Sigmoid colon (tissue), 6 donors: ENCODE measurements at regions not wholly inside any gene's neighbourhood (a gene's known extent, or its start where the extent isn't known, plus 50 kb on each side); places are given as distances from the start of the nearest gene placed in this dataset.

ENCODE experiments used
- DNase-seq: peaks from one replicate; pipeline ENCODE4 v3.0.0-alpha.2; 2019
- H3K27ac ChIP-seq, 4 donors: fragments of 200-600 bp; sonication (generic); one replicate each; pipeline ENCODE4 v1.5.1; 2016 to 2019; ENCODE audit warnings: mild to moderate bottlenecking in 1 of 4
- H3K27me3 ChIP-seq, 3 donors: fragments of 200-600 bp; sonication (generic); one replicate each; pipeline ENCODE4 v1.5.1; 2019; ENCODE audit warnings: mild to moderate bottlenecking in 1 of 3
- H3K36me3 ChIP-seq, 4 donors: fragments of 200-600 bp; sonication (generic); one replicate each; pipeline ENCODE4 v1.5.1; 2016 to 2019
- H3K4me1 ChIP-seq, 4 donors: fragments of 200-600 bp; sonication (generic); one replicate each; pipeline ENCODE4 v1.5.1; 2017 to 2019
- H3K4me3 ChIP-seq, 4 donors: fragments of 200-600 bp; sonication (generic); one replicate each; pipeline ENCODE4 v1.5.1; 2017 to 2019; ENCODE audit warnings: mild to moderate bottlenecking in 2 of 4, moderate library complexity in 1 of 4
- H3K9me3 ChIP-seq, 4 donors: fragments of 200-600 bp in 3 of 4; sonication (generic) in 3 of 4; one replicate each; pipeline versions ENCODE4 v1.5.1 to v1.6.1; 2013 to 2019
- EP300 ChIP-seq, 4 donors: sonication (generic); formaldehyde crosslinking; IDR thresholded peaks; one replicate each; pipeline ENCODE4 v1.6.1; 2017; ENCODE audit warnings: antibody characterized with exemption in 4 of 4
- POLR2A ChIP-seq, 2 donors: fragments of 450-650 bp; IDR thresholded peaks; one replicate each; pipeline ENCODE4 v1.6.1; 2016; ENCODE audit warnings: antibody characterized with exemption in 2 of 2, mild to moderate bottlenecking in 2 of 2, moderate library complexity in 2 of 2
- POLR2AphosphoS5 ChIP-seq, 4 donors: sonication (generic); formaldehyde crosslinking; IDR thresholded peaks; one replicate each; pipeline ENCODE4 v1.6.1; 2017; ENCODE audit warnings: antibody characterized with exemption in 4 of 4
- WGBS, 2 donors: extraction: QIAGEN DNeasy Blood & Tissue Kit; methylation state at CpG; one replicate each; pipeline ENCODE4 v1.1.7; 2013; 5-methylcytosine and 5-hydroxymethylcytosine counted together
- intact Hi-C: fragments of 100-400 bp; cut with DNase I; formaldehyde crosslinking; loops from one replicate; pipeline ENCODE4 v1.15.1; 2023
- TF ChIP-seq, protein P1 (sequence below), 4 experiments: fragments of 450-650 bp in 3 of 4; fragments of 200-600 bp in 1 of 4; IDR thresholded peaks; one replicate each; pipeline ENCODE4 v1.5.1; 2016 to 2019; ENCODE audit warnings: antibody characterized with exemption in 4 of 4, mild to moderate bottlenecking in 3 of 4, moderate library complexity in 2 of 4
- donor health status: healthy with polysubstance abuse.
- donor health status: healthy.

DNA sequence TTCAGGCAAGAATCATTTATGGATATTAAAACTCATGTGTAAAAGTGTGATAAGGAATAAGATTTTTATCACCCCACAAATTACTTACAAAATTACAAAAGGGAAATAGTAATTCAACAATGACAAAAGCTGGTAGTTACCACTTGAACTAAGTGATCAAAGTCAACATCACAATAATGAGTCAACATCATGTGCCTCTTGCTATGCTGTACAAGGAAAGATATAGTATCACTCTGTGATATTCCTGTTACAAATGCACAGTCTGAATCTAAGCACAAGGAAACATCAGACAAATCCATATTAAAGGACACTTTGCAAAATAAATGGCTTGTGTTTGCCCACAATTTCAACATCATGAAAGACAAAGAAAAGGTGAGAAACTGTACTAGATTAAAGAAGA lies 90.5 kb upstream of the PLCL2 start:
- TF ChIP-seq EP300 (IDR thresholded peaks at IDR 0.05), result no peak
- TF ChIP-seq POLR2A (IDR thresholded peaks at IDR 0.05), result no peak
- TF ChIP-seq, protein P1, sequence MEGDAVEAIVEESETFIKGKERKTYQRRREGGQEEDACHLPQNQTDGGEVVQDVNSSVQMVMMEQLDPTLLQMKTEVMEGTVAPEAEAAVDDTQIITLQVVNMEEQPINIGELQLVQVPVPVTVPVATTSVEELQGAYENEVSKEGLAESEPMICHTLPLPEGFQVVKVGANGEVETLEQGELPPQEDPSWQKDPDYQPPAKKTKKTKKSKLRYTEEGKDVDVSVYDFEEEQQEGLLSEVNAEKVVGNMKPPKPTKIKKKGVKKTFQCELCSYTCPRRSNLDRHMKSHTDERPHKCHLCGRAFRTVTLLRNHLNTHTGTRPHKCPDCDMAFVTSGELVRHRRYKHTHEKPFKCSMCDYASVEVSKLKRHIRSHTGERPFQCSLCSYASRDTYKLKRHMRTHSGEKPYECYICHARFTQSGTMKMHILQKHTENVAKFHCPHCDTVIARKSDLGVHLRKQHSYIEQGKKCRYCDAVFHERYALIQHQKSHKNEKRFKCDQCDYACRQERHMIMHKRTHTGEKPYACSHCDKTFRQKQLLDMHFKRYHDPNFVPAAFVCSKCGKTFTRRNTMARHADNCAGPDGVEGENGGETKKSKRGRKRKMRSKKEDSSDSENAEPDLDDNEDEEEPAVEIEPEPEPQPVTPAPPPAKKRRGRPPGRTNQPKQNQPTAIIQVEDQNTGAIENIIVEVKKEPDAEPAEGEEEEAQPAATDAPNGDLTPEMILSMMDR (IDR thresholded peaks at IDR 0.05), result no peak
- TF ChIP-seq POLR2AphosphoS5 (IDR thresholded peaks at IDR 0.05), result no peak
- Histone ChIP-seq H3K4me3 (no peak overlapping the region), H3K4me1 (peaks cover 0 to 9% (median 0%) of the 10 kb centered on the region in 4 donors), H3K27me3 (no peaks in the 10 kb centered on the region), H3K27ac (no peak overlapping the region), H3K36me3 (no peaks in the 10 kb centered on the region), H3K9me3 (peaks cover 0 to 2% (median 0%) of the 10 kb centered on the region in 4 donors)
- intact Hi-C loops, result no loop called here
- DNase-seq, result no peak

DNA sequence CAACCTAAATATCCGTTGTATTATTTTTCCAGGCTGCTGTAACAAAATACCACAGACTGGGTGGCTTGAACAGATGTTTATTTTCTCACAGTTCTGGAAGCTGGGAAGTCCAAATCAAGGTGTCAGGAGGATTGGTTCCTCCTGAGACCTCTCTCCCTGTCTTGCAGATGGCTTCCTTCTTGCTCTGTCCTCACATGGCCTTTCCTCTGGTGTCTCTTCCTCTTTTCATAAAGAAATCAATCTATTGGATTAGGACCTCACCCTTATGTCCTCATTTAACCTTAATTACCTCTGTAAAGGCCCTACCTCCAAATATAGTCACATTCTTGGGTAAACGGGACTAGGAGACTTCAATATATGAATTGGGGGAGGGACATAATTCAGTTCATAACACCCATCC lies 89.2 kb upstream of the PLCL2 start:
- H3K9me3 ChIP-seq, result peaks cover 0 to 2% (median 0%) of the 10 kb centered on the region in 4 donors
- H3K27me3 ChIP-seq, result no peaks in the 10 kb centered on the region
- TF ChIP-seq, protein P1 (IDR thresholded peaks at IDR 0.05), result no peak
- no peak for TF ChIP-seq EP300 (IDR thresholded peaks at IDR 0.05)
- no peak overlapping the region for H3K27ac ChIP-seq
- no peak overlapping the region for H3K4me3 ChIP-seq
- H3K36me3 ChIP-seq, result no peaks in the 10 kb centered on the region
- 47 to 74% methylated on average over 2 of the region's 2 CpGs for WGBS, 2 donors
- intact Hi-C loops, result no loop called here
- DNase-seq, result no peak
- H3K4me1 ChIP-seq, result no peaks in the 10 kb centered on the region

DNA sequence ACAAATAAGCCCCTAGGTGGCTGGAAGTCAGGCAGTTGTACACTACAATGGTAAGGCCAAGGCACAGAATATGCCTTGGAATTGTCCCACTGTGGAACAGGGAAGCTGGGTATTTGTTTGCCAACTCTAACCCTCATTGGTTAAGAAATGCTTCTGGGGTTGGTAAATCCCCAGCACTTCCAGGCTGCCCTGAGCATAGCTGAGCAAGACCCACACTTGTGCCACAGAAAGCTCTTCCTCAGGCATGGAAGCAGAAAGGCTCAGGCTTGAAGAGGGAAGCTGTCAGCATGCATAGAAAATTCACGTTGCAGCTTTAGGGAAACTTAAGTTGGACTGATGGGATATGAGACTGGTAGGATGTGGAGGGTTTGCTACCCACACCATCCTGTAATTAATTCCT lies 86.9 kb upstream of the PLCL2 start:
- Histone ChIP-seq H3K4me3 (no peak overlapping the region), H3K4me1 (no peaks in the 10 kb centered on the region), H3K36me3 (no peaks in the 10 kb centered on the region), H3K27me3 (no peaks in the 10 kb centered on the region), H3K9me3 (peaks cover 0 to 2% (median 0%) of the 10 kb centered on the region in 4 donors), H3K27ac (no peak overlapping the region)
- WGBS, 2 donors, result 85 to 88% methylated on average over 1 of the region's 1 CpG
- intact Hi-C loops, result no loop called here
- no peak for DNase-seq
- TF ChIP-seq EP300 (IDR thresholded peaks at IDR 0.05) (no peak), POLR2A (IDR thresholded peaks at IDR 0.05) (no peak), POLR2AphosphoS5 (IDR thresholded peaks at IDR 0.05) (no peak)
- TF ChIP-seq, protein P1 (IDR thresholded peaks at IDR 0.05), result no peak

DNA sequence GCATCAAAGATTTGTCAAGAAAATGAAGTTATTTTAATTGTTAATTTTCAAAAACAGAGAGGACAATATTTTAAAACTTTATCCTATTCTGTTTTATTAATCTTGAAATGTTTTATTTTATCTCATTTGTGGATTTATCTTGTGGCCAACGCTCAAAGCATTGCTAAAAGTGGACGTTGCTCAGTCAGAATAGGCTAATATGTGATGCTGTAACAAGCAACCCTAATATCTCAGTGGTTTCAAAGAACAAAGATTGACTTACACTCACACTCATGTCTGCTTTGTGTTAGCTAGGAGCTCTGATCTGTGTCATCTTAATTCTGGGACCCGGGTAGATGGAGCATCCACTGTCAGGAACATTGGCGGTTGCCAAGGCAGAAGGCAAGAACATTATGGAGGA lies 86.0 kb upstream of the PLCL2 start:
- WGBS, 2 donors, result 86 to 94% methylated on average over 4 of the region's 4 CpGs

DNA sequence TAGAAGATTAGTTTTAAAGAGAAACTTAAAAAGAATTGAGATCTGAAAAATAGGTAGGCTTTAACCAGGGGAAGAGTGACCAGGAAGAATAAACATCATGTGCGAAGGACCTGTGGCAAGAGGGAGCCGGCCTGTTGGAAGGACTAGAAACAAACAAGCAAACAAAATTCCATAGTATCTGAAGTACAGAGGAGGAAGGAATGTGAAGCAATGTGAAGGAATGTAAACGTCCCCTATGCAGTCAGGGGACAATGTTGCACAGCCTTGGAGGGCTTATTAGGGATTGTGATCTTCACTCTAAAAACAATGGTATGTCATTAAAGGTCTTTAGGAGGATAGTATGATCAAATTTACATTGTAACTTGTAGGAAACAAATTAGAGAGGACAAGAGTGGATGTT lies 84.4 kb upstream of the PLCL2 start:
- no peak overlapping the region for H3K4me3 ChIP-seq
- peak overlapping the region in 1 of 4 donors; percentile 21 for H3K27ac ChIP-seq
- H3K9me3 ChIP-seq, result peaks cover 0 to 2% (median 0%) of the 10 kb centered on the region in 4 donors
- WGBS, 2 donors, result 51 to 72% methylated on average over 3 of the region's 3 CpGs
- DNase-seq, result no peak
- no peaks in the 10 kb centered on the region for H3K27me3 ChIP-seq
- H3K4me1 ChIP-seq, result no peaks in the 10 kb centered on the region
- no peak for TF ChIP-seq POLR2AphosphoS5 (IDR thresholded peaks at IDR 0.05)
- no peak for TF ChIP-seq POLR2A (IDR thresholded peaks at IDR 0.05)
- TF ChIP-seq, protein P1 (IDR thresholded peaks at IDR 0.05), result no peak
- TF ChIP-seq EP300 (IDR thresholded peaks at IDR 0.05), result no peak
- H3K36me3 ChIP-seq, result no peaks in the 10 kb centered on the region
- intact Hi-C loops, result no loop called here

More for the DNA sequence above, 86.0 kb upstream of the PLCL2 start:
- no peaks in the 10 kb centered on the region for H3K36me3 ChIP-seq
- H3K27ac ChIP-seq, result no peak overlapping the region
- peaks cover 0 to 2% (median 0%) of the 10 kb centered on the region in 4 donors for H3K9me3 ChIP-seq
- TF ChIP-seq EP300 (IDR thresholded peaks at IDR 0.05) (no peak), POLR2A (IDR thresholded peaks at IDR 0.05) (no peak), POLR2AphosphoS5 (IDR thresholded peaks at IDR 0.05) (no peak)
- TF ChIP-seq, protein P1 (IDR thresholded peaks at IDR 0.05), result no peak
- H3K27me3 ChIP-seq, result no peaks in the 10 kb centered on the region
- no peaks in the 10 kb centered on the region for H3K4me1 ChIP-seq
- no peak for DNase-seq
- intact Hi-C loops, result no loop called here
- H3K4me3 ChIP-seq, result no peak overlapping the region
